ENCODE measurements at regions not wholly inside any gene's neighbourhood (a gene's known extent, or its start where the extent isn't known, plus 50 kb on each side); places are given as distances from the start of the nearest gene placed in this dataset.

GRCh38 chrX:82649645-82650044, 858.4 kb upstream of the POU3F4 start:
- Histone ChIP-seq H3K9me3 (no peaks in the 10 kb centered on the region), H3K4me1 (no peaks in the 10 kb centered on the region), H3K36me3 (no peaks in the 10 kb centered on the region), H3K27me3 (no peaks in the 10 kb centered on the region), H3K4me3 (no peak overlapping the region), H3K27ac (no peak overlapping the region)
- ATAC-seq = no peak
- intact Hi-C loops (cut with DNase I) = no loop called here
- TF ChIP-seq CTCF (IDR thresholded peaks at IDR 0.05) = no peak
- no peak for DNase-seq

GRCh38 chrX:82658492-82658891, 849.6 kb upstream of the POU3F4 start:
- H3K27me3 ChIP-seq = no peaks in the 10 kb centered on the region
- H3K36me3 ChIP-seq = no peaks in the 10 kb centered on the region
- no peak overlapping the region for H3K4me3 ChIP-seq
- intact Hi-C loops (cut with DNase I) = no loop called here
- ATAC-seq (no peak), DNase-seq (no peak)
- no peak for TF ChIP-seq CTCF (IDR thresholded peaks at IDR 0.05)
- no peaks in the 10 kb centered on the region for H3K9me3 ChIP-seq
- H3K4me1 ChIP-seq = no peaks in the 10 kb centered on the region
- no peak overlapping the region for H3K27ac ChIP-seq

GRCh38 chrX:82666355-82666754, 841.7 kb upstream of the POU3F4 start:
- Histone ChIP-seq H3K4me3 (no peak overlapping the region), H3K27ac (no peak overlapping the region), H3K27me3 (no peaks in the 10 kb centered on the region), H3K36me3 (no peaks in the 10 kb centered on the region), H3K4me1 (no peaks in the 10 kb centered on the region), H3K9me3 (no peaks in the 10 kb centered on the region)
- TF ChIP-seq CTCF (IDR thresholded peaks at IDR 0.05) = no peak
- no peak for ATAC-seq
- intact Hi-C loops (cut with DNase I) = no loop called here
- DNase-seq = no peak

- intact Hi-C loops (cut with DNase I) = no loop called here
- H3K27ac ChIP-seq = no peak overlapping the region
- DNase-seq (no peak), ATAC-seq (no peak)
- no peaks in the 10 kb centered on the region for H3K36me3 ChIP-seq
- no peak overlapping the region for H3K4me3 ChIP-seq
- no peaks in the 10 kb centered on the region for H3K27me3 ChIP-seq
- H3K4me1 ChIP-seq = no peaks in the 10 kb centered on the region
- no peak for TF ChIP-seq CTCF (IDR thresholded peaks at IDR 0.05)
- H3K9me3 ChIP-seq = no peaks in the 10 kb centered on the region
Measured at GRCh38 chrX:82675104-82675503, 833.0 kb upstream of the POU3F4 start.

GRCh38 chrX:82676386-82676785, 831.7 kb upstream of the POU3F4 start:
- Histone ChIP-seq H3K9me3 (no peaks in the 10 kb centered on the region), H3K27ac (no peak overlapping the region), H3K4me3 (no peak overlapping the region), H3K36me3 (no peaks in the 10 kb centered on the region), H3K4me1 (no peaks in the 10 kb centered on the region), H3K27me3 (no peaks in the 10 kb centered on the region)
- DNase-seq = no peak
- ATAC-seq = no peak
- intact Hi-C loops (cut with DNase I) = no loop called here
- TF ChIP-seq CTCF (IDR thresholded peaks at IDR 0.05) = no peak

- Histone ChIP-seq H3K9me3 (no peaks in the 10 kb centered on the region), H3K4me1 (no peaks in the 10 kb centered on the region), H3K27ac (no peak overlapping the region), H3K4me3 (no peak overlapping the region), H3K27me3 (no peaks in the 10 kb centered on the region), H3K36me3 (no peaks in the 10 kb centered on the region)
- no peak for TF ChIP-seq CTCF (IDR thresholded peaks at IDR 0.05)
- no peak for ATAC-seq
- no peak for DNase-seq
- intact Hi-C loops (cut with DNase I) = no loop called here
Measured at GRCh38 chrX:82677286-82677685, 830.8 kb upstream of the POU3F4 start.

Measured in upper lobe of right lung (tissue), 1 donor.